ENCODE measurements at regions not wholly inside any gene's neighbourhood (a gene's known extent, or its start where the extent isn't known, plus 50 kb on each side); places are given as distances from the start of the nearest gene placed in this dataset.

DNA sequence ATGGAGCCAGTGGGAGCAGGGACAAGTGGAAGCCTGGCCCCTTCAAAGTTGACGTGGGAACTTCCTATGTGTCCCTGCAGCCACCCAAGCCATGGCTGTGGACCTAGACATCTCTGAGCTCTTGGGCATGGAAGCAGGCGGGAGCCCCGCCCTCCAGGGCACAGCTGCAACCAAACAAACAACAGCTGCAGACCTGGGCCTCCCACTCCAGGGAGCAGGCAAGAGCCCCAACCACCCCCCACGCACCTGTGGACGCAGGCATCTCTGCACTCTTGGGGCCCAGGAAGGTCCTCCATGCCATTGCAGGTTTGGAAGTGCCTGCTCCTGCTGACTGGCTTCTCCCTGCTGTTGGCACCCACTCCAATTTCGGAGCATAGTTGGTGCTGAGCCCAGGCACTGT lies 118.6 kb downstream of the ZMAT1 start:
- no peak overlapping the region for H3K56ac ChIP-seq (ENCODE audit: insufficient read length, low read depth, low read length)
- H3K27me3 ChIP-seq (ENCODE audit: insufficient read depth, low read length) = no peaks in the 10 kb centered on the region
- H3K4me3 Mint-ChIP-seq = no peak overlapping the region
- H2BK120ac ChIP-seq (ENCODE audit: low read depth, low read length, poor library complexity, severe bottlenecking) = no peak overlapping the region
- no CpG with 5 or more reads among the region's 6 CpGs for WGBS (ENCODE audit: extremely low coverage, insufficient read length, low lambda C conversion rate)
- H4K8ac ChIP-seq (replicated peaks; ENCODE audit: insufficient read length, low read depth, low read length) = no peak overlapping the region
- peaks cover 9 to 16% (median 10%) of the 10 kb centered on the region in 3 experiments for H3K36me3 Mint-ChIP-seq (ENCODE audit: insufficient read depth in 1 of 3, low read depth in 3 of 3)
- H3K9ac ChIP-seq (ENCODE audit: extremely low read depth, insufficient read length, low read length) = no peak overlapping the region
- H2BK15ac ChIP-seq (ENCODE audit: low read depth, low read length) = no peak overlapping the region
- no peak overlapping the region for H3K4ac ChIP-seq (ENCODE audit: low read depth, low read length)
- no peak overlapping the region for H3K23ac ChIP-seq (ENCODE audit: insufficient read length, low read depth, low read length)
- DNase-seq = no peak
- H3K4me2 ChIP-seq (ENCODE audit: insufficient read depth, insufficient read length, low read length) = no peak overlapping the region
- H3T11ph ChIP-seq (ENCODE audit: low read length) = no peak overlapping the region
- peaks cover 19% of the 10 kb centered on the region for H3K9me3 ChIP-seq (ENCODE audit: control insufficient read depth, low read depth, low read length)
- no peak overlapping the region for H2BK20ac ChIP-seq (ENCODE audit: low read depth, low read length, poor library complexity, severe bottlenecking)
- H4K5ac ChIP-seq (ENCODE audit: insufficient read length, low read depth, low read length) = no peak overlapping the region
- no peak overlapping the region for H3K27ac Mint-ChIP-seq
- no peak for TF ChIP-seq CTCF (conservative IDR thresholded peaks at IDR 0.05)
- no peaks in the 10 kb centered on the region for H3K4me1 ChIP-seq (ENCODE audit: insufficient read depth, low read length)
- no peaks in the 10 kb centered on the region for H3K79me1 ChIP-seq (ENCODE audit: insufficient read depth, low read depth, low read length, poor library complexity, severe bottlenecking)
- H3K23me2 ChIP-seq (ENCODE audit: insufficient read length, low read depth, low read length, poor library complexity, severe bottlenecking) = no peaks in the 10 kb centered on the region
- H4K91ac ChIP-seq (ENCODE audit: insufficient read length, low read depth, low read length) = no peak overlapping the region
- H3K18ac ChIP-seq (ENCODE audit: insufficient read length, low read depth, low read length) = no peak overlapping the region
- no peaks in the 10 kb centered on the region for H3K79me2 ChIP-seq (ENCODE audit: insufficient read depth, low read length)
- H3K27me3 Mint-ChIP-seq (ENCODE audit: low read depth) = peaks cover 9% of the 10 kb centered on the region
- no peak overlapping the region for H2AFZ ChIP-seq (ENCODE audit: low read length)
- H3K14ac ChIP-seq (ENCODE audit: insufficient read depth, low read length) = no peak overlapping the region
- H3K9me3 Mint-ChIP-seq = peaks cover 81 to 83% of the 10 kb centered on the region in 2 experiments
- H2AK5ac ChIP-seq (ENCODE audit: insufficient read length, low read length) = no peak overlapping the region
- H2BK12ac ChIP-seq (ENCODE audit: insufficient read length, low read depth, low read length) = no peak overlapping the region
- no peak overlapping the region for H2BK5ac ChIP-seq (ENCODE audit: insufficient read length, low read length)
- H3K4me1 Mint-ChIP-seq = no peaks in the 10 kb centered on the region
- no peak overlapping the region for H3K27ac ChIP-seq (ENCODE audit: insufficient read length, low read depth, low read length)
- no peaks in the 10 kb centered on the region for H4K20me1 ChIP-seq (ENCODE audit: control insufficient read depth, insufficient read depth, insufficient read length)

Measured in H9 (cell line).